ENCODE measurements at regions not wholly inside any gene's neighbourhood (a gene's known extent, or its start where the extent isn't known, plus 50 kb on each side); places are given as distances from the start of the nearest gene placed in this dataset.

GRCh38 chr12:67780580-67781084, 132.1 kb downstream of the DYRK2 start:
- H3K36me3 ChIP-seq (replicated peaks; ENCODE audit: insufficient read depth, low read depth) = no peaks in the 10 kb centered on the region
- no peak overlapping the region for H3K4me3 ChIP-seq

DNA sequence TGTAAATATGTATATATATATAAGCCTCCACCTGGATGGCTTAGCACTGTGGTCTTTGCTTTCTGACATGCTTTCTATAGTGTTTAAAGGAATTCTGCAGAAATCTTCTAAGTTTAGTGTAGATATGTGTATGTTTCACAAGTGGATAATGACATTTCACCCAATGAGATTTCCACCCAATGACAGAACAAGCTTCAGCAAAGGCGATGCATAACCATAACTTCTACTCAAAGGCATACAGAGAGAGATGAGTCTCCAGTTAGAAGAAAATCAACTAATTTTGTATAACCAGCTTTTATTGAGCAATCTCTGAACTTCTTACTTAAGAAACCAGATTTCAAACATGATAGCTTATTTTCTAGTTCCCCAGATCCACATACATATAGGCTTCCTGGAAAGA, 134.0 kb downstream of the DYRK2 start:
- 90% methylated on average over 1 of the region's 1 CpG for WGBS (ENCODE audit: low lambda C conversion rate, missing lambda C conversion rate)
- Histone ChIP-seq H3K79me2 (no peaks in the 10 kb centered on the region), H3K36me3 (replicated peaks; ENCODE audit: insufficient read depth, low read depth) (no peaks in the 10 kb centered on the region), H3K9me3 (ENCODE audit: low read depth) (no peaks in the 10 kb centered on the region), H2AFZ (no peak overlapping the region), H3K27me3 (no peaks in the 10 kb centered on the region), H3K4me3 (no peak overlapping the region), H3K4me1 (ENCODE audit: insufficient read depth) (no peaks in the 10 kb centered on the region), H4K20me1 (ENCODE audit: insufficient read depth, poor library complexity, severe bottlenecking) (no peaks in the 10 kb centered on the region), H3K27ac (no peak overlapping the region), H3K4me2 (no peak overlapping the region), H3K9me2 (replicated peaks; ENCODE audit: insufficient read depth) (no peaks in the 10 kb centered on the region)
- DNase-seq (ENCODE audit: low spot score) = no peak
- TF ChIP-seq EZH2phosphoT487 (IDR thresholded peaks at IDR 0.05; ENCODE audit: low read depth, severe bottlenecking, unreplicated experiment) (no peak), EZH2 (IDR thresholded peaks at IDR 0.05; ENCODE audit: borderline replicate concordance) (no peak)
- TF ChIP-seq, protein P1, sequence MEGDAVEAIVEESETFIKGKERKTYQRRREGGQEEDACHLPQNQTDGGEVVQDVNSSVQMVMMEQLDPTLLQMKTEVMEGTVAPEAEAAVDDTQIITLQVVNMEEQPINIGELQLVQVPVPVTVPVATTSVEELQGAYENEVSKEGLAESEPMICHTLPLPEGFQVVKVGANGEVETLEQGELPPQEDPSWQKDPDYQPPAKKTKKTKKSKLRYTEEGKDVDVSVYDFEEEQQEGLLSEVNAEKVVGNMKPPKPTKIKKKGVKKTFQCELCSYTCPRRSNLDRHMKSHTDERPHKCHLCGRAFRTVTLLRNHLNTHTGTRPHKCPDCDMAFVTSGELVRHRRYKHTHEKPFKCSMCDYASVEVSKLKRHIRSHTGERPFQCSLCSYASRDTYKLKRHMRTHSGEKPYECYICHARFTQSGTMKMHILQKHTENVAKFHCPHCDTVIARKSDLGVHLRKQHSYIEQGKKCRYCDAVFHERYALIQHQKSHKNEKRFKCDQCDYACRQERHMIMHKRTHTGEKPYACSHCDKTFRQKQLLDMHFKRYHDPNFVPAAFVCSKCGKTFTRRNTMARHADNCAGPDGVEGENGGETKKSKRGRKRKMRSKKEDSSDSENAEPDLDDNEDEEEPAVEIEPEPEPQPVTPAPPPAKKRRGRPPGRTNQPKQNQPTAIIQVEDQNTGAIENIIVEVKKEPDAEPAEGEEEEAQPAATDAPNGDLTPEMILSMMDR (IDR thresholded peaks at IDR 0.05; ENCODE audit: poor library complexity) = no peak

More at GRCh38 chr12:67780580-67781084, 132.1 kb downstream of the DYRK2 start:
- Histone ChIP-seq H3K27ac (no peak overlapping the region), H3K79me2 (no peaks in the 10 kb centered on the region), H3K27me3 (no peaks in the 10 kb centered on the region), H2AFZ (no peak overlapping the region), H3K4me2 (no peak overlapping the region), H3K9me2 (replicated peaks; ENCODE audit: insufficient read depth) (no peaks in the 10 kb centered on the region), H3K4me1 (ENCODE audit: insufficient read depth) (no peaks in the 10 kb centered on the region), H4K20me1 (ENCODE audit: insufficient read depth, poor library complexity, severe bottlenecking) (no peaks in the 10 kb centered on the region), H3K9me3 (ENCODE audit: low read depth) (no peaks in the 10 kb centered on the region)
- TF ChIP-seq, protein P1 (IDR thresholded peaks at IDR 0.05; ENCODE audit: poor library complexity) = no peak
- TF ChIP-seq EZH2phosphoT487 (IDR thresholded peaks at IDR 0.05; ENCODE audit: low read depth, severe bottlenecking, unreplicated experiment) (no peak), EZH2 (IDR thresholded peaks at IDR 0.05; ENCODE audit: borderline replicate concordance) (no peak)
- no peak for DNase-seq (ENCODE audit: low spot score)
- WGBS (ENCODE audit: low lambda C conversion rate, missing lambda C conversion rate) = 80% methylated on average over 3 of the region's 3 CpGs

DNA sequence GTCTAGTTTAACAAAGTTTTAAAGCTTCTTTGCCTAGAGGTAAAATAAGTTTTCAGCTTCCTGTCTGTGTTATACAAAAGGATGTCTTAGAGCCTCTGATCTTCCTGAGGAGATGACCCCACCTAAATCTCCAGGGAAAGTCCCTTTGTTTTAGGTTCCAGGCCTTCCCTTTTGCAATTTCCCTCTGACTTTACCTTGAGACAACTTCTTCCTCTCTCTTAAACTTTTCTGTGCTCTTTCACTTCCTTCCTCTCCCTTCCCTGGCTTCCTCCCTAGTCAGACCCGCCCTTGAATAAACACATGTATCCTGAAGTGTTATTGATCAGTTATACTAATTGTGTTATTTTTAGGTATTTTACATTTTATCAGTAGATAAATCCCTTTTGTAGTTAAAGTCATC, 134.8 kb downstream of the DYRK2 start:
- 83% methylated on average over 1 of the region's 1 CpG for WGBS (ENCODE audit: low lambda C conversion rate, missing lambda C conversion rate)

More for the DNA sequence above, 134.8 kb downstream of the DYRK2 start:
- H3K4me2 ChIP-seq = no peak overlapping the region
- no peak for DNase-seq (ENCODE audit: low spot score)
- H3K36me3 ChIP-seq (replicated peaks; ENCODE audit: insufficient read depth, low read depth) = no peaks in the 10 kb centered on the region
- H3K79me2 ChIP-seq = no peaks in the 10 kb centered on the region
- H3K9me2 ChIP-seq (replicated peaks; ENCODE audit: insufficient read depth) = no peaks in the 10 kb centered on the region
- H3K9me3 ChIP-seq (ENCODE audit: low read depth) = no peaks in the 10 kb centered on the region
- H3K4me3 ChIP-seq = no peak overlapping the region
- H2AFZ ChIP-seq = no peak overlapping the region
- no peak overlapping the region for H3K27ac ChIP-seq
- TF ChIP-seq, protein P1 (IDR thresholded peaks at IDR 0.05; ENCODE audit: poor library complexity) = no peak
- TF ChIP-seq EZH2 (IDR thresholded peaks at IDR 0.05; ENCODE audit: borderline replicate concordance) (no peak), EZH2phosphoT487 (IDR thresholded peaks at IDR 0.05; ENCODE audit: low read depth, severe bottlenecking, unreplicated experiment) (no peak)
- H3K4me1 ChIP-seq (ENCODE audit: insufficient read depth) = no peaks in the 10 kb centered on the region
- H4K20me1 ChIP-seq (ENCODE audit: insufficient read depth, poor library complexity, severe bottlenecking) = no peaks in the 10 kb centered on the region
- no peaks in the 10 kb centered on the region for H3K27me3 ChIP-seq

All from hepatocyte (in vitro differentiated cells).